ENCODE measurements at regions not wholly inside any gene's neighbourhood (a gene's known extent, or its start where the extent isn't known, plus 50 kb on each side); places are given as distances from the start of the nearest gene placed in this dataset.

GRCh38 chr3:20760981-20761380, 575.0 kb upstream of the SGO1 start:
- TF ChIP-seq CTCF (IDR thresholded peaks at IDR 0.05) = no peak
- TF ChIP-seq REST (IDR thresholded peaks at IDR 0.05; ENCODE audit: insufficient read depth in 1 of 2, low read depth in 2 of 2, low read length in 1 of 2) = no peak
- TF ChIP-seq POLR2AphosphoS5 (IDR thresholded peaks at IDR 0.05; ENCODE audit: low read depth, low read length) = no peak

All from Panc1 (cell line).